GM11168 (cell line): ENCODE measurements at regions not wholly inside any gene's neighbourhood (a gene's known extent, or its start where the extent isn't known, plus 50 kb on each side); places are given as distances from the start of the nearest gene placed in this dataset.
"Not testable (repeated sequence)": the region's sequence is repeated elsewhere in the genome, so short reads cannot be mapped to it uniquely, and the experiment has no call there.

Experiments
- in situ Hi-C: fragments of 300-500 bp; cut with MboI; formaldehyde crosslinking; loops from one replicate; pipeline ENCODE4 v1.12.0; 2022; ENCODE audit warnings: low sequenced_read_pairs; ENCODE audit not compliant: unreplicated experiment

GRCh38 chr7:138169441-138169851 lies 93.2 kb downstream of the AKR1D1 start:
- in situ Hi-C loops: loop anchor here (10.0 kb wide), 1 partner anchor 565 kb away; no protein-coding TSS in a partner anchor

GRCh38 chr7:138170298-138170697 lies 94.0 kb downstream of the AKR1D1 start:
- in situ Hi-C loops: no loop called here

DNA sequence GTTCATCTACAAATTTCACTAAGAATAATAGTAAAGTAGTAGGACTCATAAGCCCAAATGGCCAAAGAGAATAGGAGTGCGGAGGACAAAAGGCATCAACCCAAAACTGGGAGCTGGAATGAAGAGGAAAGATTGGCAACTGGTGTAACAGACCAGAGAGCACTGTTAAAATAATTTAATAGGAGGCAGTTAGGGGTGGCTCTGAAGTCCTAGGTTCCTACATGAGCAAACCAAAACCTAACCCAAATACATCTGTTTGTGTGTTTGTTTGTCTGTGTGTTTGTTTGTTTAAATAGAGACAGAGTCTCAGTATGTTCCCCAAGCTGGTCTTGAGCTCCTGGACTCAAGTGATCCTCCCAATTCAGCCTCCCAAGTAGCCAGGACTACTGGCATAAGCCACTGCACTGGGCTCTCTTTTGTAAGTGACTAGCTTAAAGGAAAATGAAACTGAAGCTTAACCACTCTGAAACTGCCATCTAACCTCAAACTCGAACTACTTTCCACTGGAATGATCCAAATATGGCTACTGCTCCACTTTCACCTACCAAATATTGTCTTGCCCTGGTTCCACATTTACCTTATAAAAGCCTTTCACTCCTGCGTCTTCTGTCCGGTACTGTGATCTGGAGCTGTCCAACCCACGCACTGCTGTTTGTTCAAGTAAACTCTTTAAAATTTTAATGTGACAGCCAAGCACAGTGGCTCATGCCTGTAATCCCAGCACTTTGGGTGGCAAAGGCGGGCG lies 94.9 kb downstream of the AKR1D1 start:
- in situ Hi-C loops: no loop called here

- in situ Hi-C loops: no loop called here
These were observed 97.3 kb downstream of the AKR1D1 start for GRCh38 chr7:138173548-138173947.

- in situ Hi-C loops: no loop called here
These were observed 99.8 kb downstream of the AKR1D1 start for GRCh38 chr7:138176060-138176459.

- in situ Hi-C loops: no loop called here
These were observed 107.9 kb downstream of the AKR1D1 start for GRCh38 chr7:138184191-138184590.

GRCh38 chr7:138185132-138185908 lies 109.1 kb downstream of the AKR1D1 start:
- in situ Hi-C loops: no loop called here

GRCh38 chr7:138186951-138187351 lies 110.7 kb downstream of the AKR1D1 start:
- in situ Hi-C loops: no loop called here

DNA sequence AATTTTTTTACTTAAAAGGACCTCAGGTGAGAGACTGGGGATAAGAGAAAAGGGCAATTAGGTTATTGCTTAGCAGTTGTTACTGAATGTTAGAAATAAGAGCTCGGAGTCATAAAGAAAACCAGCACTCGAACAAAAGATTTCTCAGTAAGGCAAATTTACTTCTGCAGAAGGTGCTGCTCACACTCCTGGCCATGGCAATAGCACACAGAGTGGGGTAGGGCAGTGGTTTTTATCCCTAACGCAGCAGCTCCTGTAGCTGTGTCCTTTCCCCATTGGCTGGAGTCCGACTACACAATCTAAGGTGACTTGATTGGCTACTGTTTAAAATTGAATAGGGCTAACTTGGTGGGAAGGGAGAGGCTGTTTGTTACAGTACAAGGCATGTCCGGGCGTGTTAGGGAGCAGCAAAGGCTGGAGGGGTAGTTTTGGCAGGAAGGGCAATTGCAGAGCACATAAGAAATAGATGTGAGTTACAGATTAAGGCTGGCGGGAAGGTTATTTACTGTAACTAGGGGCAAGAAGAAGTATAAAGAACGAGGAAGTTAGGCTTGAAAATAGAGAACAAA lies 112.1 kb downstream of the AKR1D1 start:
- in situ Hi-C loops: no loop called here

DNA sequence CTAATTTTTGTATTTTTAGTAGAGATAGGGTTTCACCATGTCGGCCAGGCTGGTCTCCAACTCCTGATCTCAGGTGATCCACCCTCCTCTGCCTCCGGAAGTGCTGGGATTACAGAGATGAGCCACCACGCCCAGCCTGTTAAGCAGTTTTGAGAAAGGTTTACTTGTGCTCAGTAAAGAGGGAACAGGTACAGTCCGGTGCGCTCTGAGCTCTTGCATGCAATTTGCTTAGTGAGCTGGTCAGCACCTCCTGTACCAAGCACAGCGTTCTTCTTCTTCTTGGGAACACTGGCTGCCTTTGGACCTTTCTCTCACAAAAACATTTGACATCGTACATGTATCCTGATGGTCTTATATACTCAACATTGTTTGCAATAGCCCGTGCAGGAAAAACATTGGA lies 118.3 kb downstream of the AKR1D1 start:
- in situ Hi-C loops: no loop called here

- in situ Hi-C loops: no loop called here
These were observed 118.9 kb downstream of the AKR1D1 start for GRCh38 chr7:138195151-138195571.

- in situ Hi-C loops: not testable (repeated sequence)
These were observed 120.3 kb downstream of the AKR1D1 start for GRCh38 chr7:138196503-138196946.

- in situ Hi-C loops: no loop called here
These were observed 121.0 kb downstream of the AKR1D1 start for GRCh38 chr7:138196971-138197896.

- in situ Hi-C loops: no loop called here
These were observed 128.2 kb downstream of the AKR1D1 start for GRCh38 chr7:138204285-138204981.

- in situ Hi-C loops: no loop called here
These were observed 128.7 kb downstream of the AKR1D1 start for GRCh38 chr7:138204982-138205298.

GRCh38 chr7:138205614-138206150 lies 129.4 kb downstream of the AKR1D1 start:
- in situ Hi-C loops: no loop called here

GRCh38 chr7:138207555-138207971 lies 131.3 kb downstream of the AKR1D1 start:
- in situ Hi-C loops: no loop called here

GRCh38 chr7:138208142-138208570 lies 131.9 kb downstream of the AKR1D1 start:
- in situ Hi-C loops: no loop called here

DNA sequence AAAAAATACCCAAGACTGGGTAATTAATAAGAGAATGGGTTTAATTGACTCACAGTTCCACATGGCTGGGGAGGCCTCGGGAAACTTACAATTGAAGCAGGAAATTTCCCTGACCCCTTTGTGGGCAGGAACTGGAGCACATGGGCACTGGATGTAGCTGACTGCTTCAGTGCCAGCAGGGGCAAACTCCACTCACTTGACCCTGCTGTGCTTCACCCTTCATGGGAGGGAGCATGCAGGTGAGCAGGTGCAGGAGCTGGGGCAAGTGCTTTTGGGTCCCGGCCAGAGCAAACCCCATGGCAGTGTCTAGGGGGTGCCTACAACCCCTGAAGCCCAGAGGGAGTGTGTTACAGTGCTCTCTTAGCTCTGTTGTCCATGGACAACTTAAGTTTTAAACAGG lies 132.6 kb downstream of the AKR1D1 start:
- in situ Hi-C loops: no loop called here
